Right lobe of liver (tissue), 4 donors: ENCODE measurements at regions not wholly inside any gene's neighbourhood (a gene's known extent, or its start where the extent isn't known, plus 50 kb on each side); places are given as distances from the start of the nearest gene placed in this dataset.

ENCODE experiments used
- CTCF ChIP-seq, 4 donors: fragments of 200-600 bp in 3 of 4; fragments of 450-650 bp in 1 of 4; IDR thresholded peaks; one replicate each; pipeline versions ENCODE4 v1.5.1 to v1.8.0; 2016 to 2022; ENCODE audit warnings: antibody characterized with exemption in 4 of 4, mild to moderate bottlenecking in 2 of 4
- POLR2A ChIP-seq: fragments of 450-650 bp; IDR thresholded peaks from one replicate; pipeline ENCODE4 v1.6.1; 2017; ENCODE audit warnings: antibody characterized with exemption, mild to moderate bottlenecking
- donor health status: DM: no; HTN: no; CAD: no.
- donor health status: DM: no; HTN: no; CAD: no.
- donor health status: DM: no; HTN: yes; CAD: no.

- TF ChIP-seq CTCF (IDR thresholded peaks at IDR 0.05) = no peak
- TF ChIP-seq POLR2A = no peak
These were observed 359.8 kb upstream of the CTSO start for GRCh38 chr4:156313497-156313896.
